ENCODE measurements at regions not wholly inside any gene's neighbourhood (a gene's known extent, or its start where the extent isn't known, plus 50 kb on each side); places are given as distances from the start of the nearest gene placed in this dataset.
"Not testable (repeated sequence)": the region's sequence is repeated elsewhere in the genome, so short reads cannot be mapped to it uniquely, and the experiment has no call there.

DNA sequence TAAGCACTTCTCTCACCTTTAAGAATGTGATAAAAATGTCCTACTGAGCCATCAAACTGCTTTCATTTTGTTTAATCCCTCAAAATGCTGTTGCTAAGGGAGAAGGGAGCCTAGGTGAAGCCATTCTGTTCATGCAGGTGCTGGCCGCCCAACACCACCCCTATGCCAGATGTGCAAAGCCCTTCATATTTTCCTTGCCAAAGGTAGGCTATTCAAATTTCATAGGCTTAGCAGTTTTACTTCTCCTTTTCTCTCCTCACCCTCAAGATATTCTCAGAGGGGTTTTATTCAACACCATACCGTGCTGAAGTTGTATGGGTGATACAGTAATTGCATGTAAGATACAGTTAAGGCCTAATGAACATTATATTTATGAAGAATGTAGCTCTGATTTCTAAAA, 461.7 kb downstream of the GXYLT1 start:
- H3K4me3 Mint-ChIP-seq: no peak overlapping the region
- no peaks in the 10 kb centered on the region for H3K36me3 Mint-ChIP-seq
- H3K27me3 Mint-ChIP-seq (ENCODE audit: low read depth in 3 of 3): peaks cover 0 to 1% (median 0%) of the 10 kb centered on the region in 3 donors
- peaks cover 0 to 9% (median 5%) of the 10 kb centered on the region in 6 donors for H3K9me3 Mint-ChIP-seq
- DNase-seq: no peak
- H3K4me1 Mint-ChIP-seq: no peaks in the 10 kb centered on the region
- H3K27ac Mint-ChIP-seq: no peak overlapping the region

GRCh38 chr12:41681898-41682297, 462.8 kb downstream of the GXYLT1 start:
- H3K27ac Mint-ChIP-seq: no peak overlapping the region
- H3K36me3 Mint-ChIP-seq: no peaks in the 10 kb centered on the region
- H3K4me1 Mint-ChIP-seq: no peaks in the 10 kb centered on the region
- peaks cover 0 to 9% (median 4%) of the 10 kb centered on the region in 6 donors for H3K9me3 Mint-ChIP-seq
- peaks cover 0 to 1% (median 0%) of the 10 kb centered on the region in 3 donors for H3K27me3 Mint-ChIP-seq (ENCODE audit: low read depth in 3 of 3)
- no peak overlapping the region for H3K4me3 Mint-ChIP-seq
- no peak for DNase-seq

DNA sequence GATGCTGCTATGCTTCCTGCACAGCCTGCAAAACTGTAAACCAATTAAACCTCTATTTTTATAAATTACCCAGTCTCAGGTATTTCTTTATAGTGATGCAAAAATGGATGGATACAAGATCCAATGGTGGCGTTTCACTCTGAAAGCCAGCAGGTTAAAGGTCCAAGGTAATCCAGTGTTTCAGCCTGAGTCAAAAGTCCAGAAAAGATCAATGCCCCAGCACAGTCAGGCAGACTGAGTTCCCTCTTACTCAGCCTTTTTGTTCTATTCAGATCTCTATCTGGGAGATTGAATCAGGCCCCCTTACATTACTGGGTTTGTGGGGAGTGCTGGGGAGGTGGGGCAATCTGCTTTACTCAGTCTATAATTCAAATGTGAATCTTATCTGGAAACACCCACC, 464.5 kb downstream of the GXYLT1 start:
- H3K4me1 Mint-ChIP-seq: no peaks in the 10 kb centered on the region

GRCh38 chr12:41663598-41664265, 475.6 kb downstream of the PDZRN4 start:
- H3K4me3 Mint-ChIP-seq: no peak overlapping the region
- H3K27me3 Mint-ChIP-seq (ENCODE audit: low read depth in 3 of 3): no peaks in the 10 kb centered on the region
- peaks cover 0 to 7% (median 3%) of the 10 kb centered on the region in 6 donors for H3K9me3 Mint-ChIP-seq
- no peaks in the 10 kb centered on the region for H3K36me3 Mint-ChIP-seq
- no peak overlapping the region for H3K27ac Mint-ChIP-seq
- no peak for DNase-seq
- no peaks in the 10 kb centered on the region for H3K4me1 Mint-ChIP-seq

More for the DNA sequence above, 464.5 kb downstream of the GXYLT1 start:
- Mint-ChIP-seq H3K36me3 (no peaks in the 10 kb centered on the region), H3K9me3 (peaks cover 0 to 9% (median 3%) of the 10 kb centered on the region in 6 donors), H3K27ac (no peak overlapping the region), H3K27me3 (ENCODE audit: low read depth in 3 of 3) (peaks cover 0 to 1% (median 0%) of the 10 kb centered on the region in 3 donors), H3K4me3 (no peak overlapping the region)
- DNase-seq: no peak

DNA sequence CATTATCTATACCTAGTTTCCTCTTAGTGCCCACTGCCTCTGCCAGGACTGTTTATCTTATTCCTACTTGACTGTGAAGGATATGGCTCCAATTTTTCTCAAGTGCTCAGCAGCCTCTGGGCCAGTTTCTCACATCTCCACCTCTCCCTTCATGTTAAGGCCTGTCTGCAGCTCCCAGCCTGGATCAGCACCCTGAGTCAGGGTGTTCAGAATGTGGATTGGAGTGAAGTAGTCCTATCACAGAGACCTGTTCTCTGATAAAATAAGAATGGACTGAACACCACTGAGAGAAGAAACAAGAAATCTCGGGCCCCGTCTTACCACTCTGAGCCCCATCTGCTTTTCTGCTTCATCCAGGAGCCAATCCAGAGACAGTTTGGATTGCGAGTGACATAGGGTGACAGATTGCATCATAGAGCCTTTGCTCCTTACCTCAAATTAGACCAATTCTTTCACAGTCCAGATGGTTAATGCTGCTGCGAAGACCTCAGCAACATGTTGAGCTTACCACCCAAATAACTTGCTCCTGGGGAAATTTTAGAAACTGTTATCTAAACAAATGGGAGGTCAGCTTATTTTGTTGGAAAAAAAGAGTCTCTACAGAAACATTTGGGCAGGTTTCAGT, 473.1 kb downstream of the PDZRN4 start:
- DNase-seq: no peak
- no peak overlapping the region for H3K4me3 Mint-ChIP-seq
- no peaks in the 10 kb centered on the region for H3K36me3 Mint-ChIP-seq
- no peaks in the 10 kb centered on the region for H3K27me3 Mint-ChIP-seq (ENCODE audit: low read depth in 3 of 3)
- no peak overlapping the region for H3K27ac Mint-ChIP-seq
- no peaks in the 10 kb centered on the region for H3K4me1 Mint-ChIP-seq
- peaks cover 0 to 7% (median 3%) of the 10 kb centered on the region in 6 donors for H3K9me3 Mint-ChIP-seq

DNA sequence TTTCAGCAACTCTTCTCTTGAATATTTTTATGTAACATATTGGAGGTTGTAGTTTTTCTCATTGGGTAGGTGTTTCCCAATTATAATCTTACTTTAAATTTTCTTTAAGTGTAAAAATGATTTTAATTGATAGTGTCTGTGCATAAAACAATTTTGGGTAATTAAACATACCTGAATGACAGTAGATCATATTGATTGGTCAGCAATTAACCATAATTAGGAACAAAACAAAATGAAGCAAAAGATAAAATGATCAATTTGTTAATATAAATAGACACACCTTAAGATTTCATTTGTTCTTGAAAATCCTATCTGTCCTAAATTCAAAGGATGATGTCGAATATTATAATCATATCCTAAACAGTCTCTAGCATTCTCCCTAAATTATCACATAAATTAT, 468.3 kb downstream of the PDZRN4 start:
- peaks cover 0 to 4% (median 1%) of the 10 kb centered on the region in 6 donors for H3K9me3 Mint-ChIP-seq
- DNase-seq: no peak

GRCh38 chr12:41653386-41654326, 465.5 kb downstream of the PDZRN4 start:
- Mint-ChIP-seq H3K4me1 (no peaks in the 10 kb centered on the region), H3K27me3 (ENCODE audit: low read depth in 3 of 3) (peaks cover 0 to 2% (median 0%) of the 10 kb centered on the region in 3 donors), H3K27ac (no peak overlapping the region), H3K4me3 (no peak overlapping the region), H3K36me3 (no peaks in the 10 kb centered on the region), H3K9me3 (peaks cover 0 to 2% (median 0%) of the 10 kb centered on the region in 6 donors)
- no peak for DNase-seq

More for the DNA sequence above, 468.3 kb downstream of the PDZRN4 start:
- Mint-ChIP-seq H3K4me3 (no peak overlapping the region), H3K4me1 (no peaks in the 10 kb centered on the region), H3K27me3 (ENCODE audit: low read depth in 3 of 3) (peaks cover 0 to 2% (median 0%) of the 10 kb centered on the region in 3 donors), H3K27ac (no peak overlapping the region), H3K36me3 (no peaks in the 10 kb centered on the region)

- peaks cover 0 to 2% (median 0%) of the 10 kb centered on the region in 6 donors for H3K9me3 Mint-ChIP-seq
- DNase-seq: no peak
- no peaks in the 10 kb centered on the region for H3K4me1 Mint-ChIP-seq
- no peaks in the 10 kb centered on the region for H3K36me3 Mint-ChIP-seq
- peaks cover 0 to 2% (median 0%) of the 10 kb centered on the region in 3 donors for H3K27me3 Mint-ChIP-seq (ENCODE audit: low read depth in 3 of 3)
- H3K27ac Mint-ChIP-seq: no peak overlapping the region
- no peak overlapping the region for H3K4me3 Mint-ChIP-seq
These were observed 464.9 kb downstream of the PDZRN4 start for GRCh38 chr12:41652981-41653380.

GRCh38 chr12:41645624-41646023, 457.5 kb downstream of the PDZRN4 start:
- no peaks in the 10 kb centered on the region for H3K4me1 Mint-ChIP-seq
- H3K27ac Mint-ChIP-seq: no peak overlapping the region
- H3K27me3 Mint-ChIP-seq (ENCODE audit: low read depth in 3 of 3): no peaks in the 10 kb centered on the region
- H3K9me3 Mint-ChIP-seq: peaks cover 0 to 15% (median 3%) of the 10 kb centered on the region in 6 donors
- H3K36me3 Mint-ChIP-seq: no peaks in the 10 kb centered on the region
- no peak for DNase-seq
- no peak overlapping the region for H3K4me3 Mint-ChIP-seq

DNA sequence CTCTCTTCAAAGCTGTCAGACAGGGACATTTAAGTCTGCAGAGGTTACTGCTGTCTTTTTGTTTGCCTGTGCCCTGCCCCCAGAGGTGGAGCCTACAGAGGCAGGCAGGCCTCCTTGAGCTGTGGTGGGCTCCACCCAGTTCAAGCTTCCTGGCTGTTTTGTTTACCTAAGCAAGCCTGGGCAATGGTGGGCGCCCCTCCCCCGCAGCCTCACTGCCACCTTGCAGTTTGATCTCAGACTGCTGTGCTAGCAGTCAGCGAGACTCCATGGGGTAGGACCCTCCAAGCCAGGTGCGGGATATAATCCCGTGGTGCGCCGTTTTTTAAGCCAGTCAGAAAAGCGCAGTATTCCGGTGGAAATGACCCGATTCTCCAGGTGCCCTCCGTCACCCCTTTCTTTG, 454.7 kb downstream of the PDZRN4 start:
- H3K27me3 Mint-ChIP-seq (ENCODE audit: low read depth in 3 of 3); H3K36me3 Mint-ChIP-seq; H3K27ac Mint-ChIP-seq; DNase-seq; H3K4me1 Mint-ChIP-seq; H3K4me3 Mint-ChIP-seq: not testable (repeated sequence)
- peaks cover 0 to 15% (median 3%) of the 10 kb centered on the region in 6 donors for H3K9me3 Mint-ChIP-seq

- DNase-seq: no peak
- Mint-ChIP-seq H3K4me3 (no peak overlapping the region), H3K27me3 (ENCODE audit: low read depth in 3 of 3) (no peaks in the 10 kb centered on the region), H3K4me1 (no peaks in the 10 kb centered on the region), H3K36me3 (no peaks in the 10 kb centered on the region), H3K27ac (no peak overlapping the region), H3K9me3 (peaks cover 0 to 12% (median 1%) of the 10 kb centered on the region in 6 donors)
These were observed 448.5 kb downstream of the PDZRN4 start for GRCh38 chr12:41636653-41637052.

DNA sequence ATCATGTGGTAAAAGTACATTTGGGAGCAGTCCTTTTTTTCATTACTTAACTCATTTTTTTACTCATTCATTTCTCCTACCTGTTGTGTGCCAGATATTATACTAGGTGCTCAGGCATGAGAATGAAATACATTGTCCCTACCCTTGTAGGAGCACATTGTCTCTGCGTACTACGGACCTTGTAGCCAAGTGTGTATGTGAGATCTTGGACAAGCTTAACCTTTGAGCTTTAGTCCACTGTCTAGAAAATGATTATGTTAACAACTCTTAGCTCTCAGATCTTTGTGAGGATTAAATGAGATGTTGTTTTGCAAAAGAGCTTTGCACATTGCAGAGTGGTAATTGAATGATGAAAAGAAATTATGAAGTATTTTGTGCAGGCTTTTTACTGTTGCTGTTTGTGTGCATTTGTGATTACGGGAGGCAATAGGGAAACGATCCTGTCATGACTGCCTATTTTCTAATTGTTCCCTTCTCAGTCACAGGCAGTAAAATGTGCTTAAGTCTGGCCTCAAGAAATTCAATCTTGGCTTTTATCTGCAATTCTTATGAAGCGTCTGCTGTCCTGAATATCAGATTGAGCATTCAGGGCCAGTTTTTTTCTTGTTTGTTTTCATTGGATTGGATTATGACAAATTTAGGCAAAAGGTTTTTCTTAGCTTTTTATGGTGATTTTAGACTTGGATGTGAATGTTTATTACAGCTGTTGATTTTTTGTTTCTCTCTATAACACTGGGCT, 447.7 kb downstream of the PDZRN4 start:
- H3K4me3 Mint-ChIP-seq: no peak overlapping the region
- no peaks in the 10 kb centered on the region for H3K36me3 Mint-ChIP-seq
- H3K27me3 Mint-ChIP-seq (ENCODE audit: low read depth in 3 of 3): no peaks in the 10 kb centered on the region
- no peak overlapping the region for H3K27ac Mint-ChIP-seq
- no peaks in the 10 kb centered on the region for H3K4me1 Mint-ChIP-seq
- DNase-seq: no peak
- H3K9me3 Mint-ChIP-seq: peaks cover 0 to 12% (median 1%) of the 10 kb centered on the region in 6 donors

DNA sequence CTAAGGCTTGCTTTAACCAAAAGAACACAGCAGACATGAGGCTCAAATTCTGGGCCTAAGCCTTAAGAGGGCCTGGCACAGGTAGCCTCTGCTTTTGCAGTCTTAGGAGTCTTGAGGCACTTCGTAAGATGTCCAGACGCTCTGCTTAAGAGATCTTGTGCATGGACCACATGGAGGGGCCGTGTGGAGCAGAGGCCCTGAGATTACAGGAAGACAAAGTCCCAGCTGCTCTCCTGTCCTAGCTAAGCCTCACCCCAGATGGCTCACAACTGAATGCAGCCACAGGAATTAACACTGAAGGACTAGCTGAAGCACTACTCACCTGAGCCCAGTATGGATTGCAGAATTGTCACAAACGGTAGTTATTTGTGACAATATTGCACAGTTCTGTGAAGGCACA, 446.0 kb downstream of the PDZRN4 start:
- Mint-ChIP-seq H3K27me3 (ENCODE audit: low read depth in 3 of 3) (no peaks in the 10 kb centered on the region), H3K9me3 (peaks cover 0 to 14% (median 4%) of the 10 kb centered on the region in 6 donors), H3K36me3 (no peaks in the 10 kb centered on the region), H3K4me1 (no peaks in the 10 kb centered on the region), H3K27ac (no peak overlapping the region), H3K4me3 (no peak overlapping the region)
- DNase-seq: no peak
